ENCODE measurements at regions not wholly inside any gene's neighbourhood (a gene's known extent, or its start where the extent isn't known, plus 50 kb on each side); places are given as distances from the start of the nearest gene placed in this dataset.

DNA sequence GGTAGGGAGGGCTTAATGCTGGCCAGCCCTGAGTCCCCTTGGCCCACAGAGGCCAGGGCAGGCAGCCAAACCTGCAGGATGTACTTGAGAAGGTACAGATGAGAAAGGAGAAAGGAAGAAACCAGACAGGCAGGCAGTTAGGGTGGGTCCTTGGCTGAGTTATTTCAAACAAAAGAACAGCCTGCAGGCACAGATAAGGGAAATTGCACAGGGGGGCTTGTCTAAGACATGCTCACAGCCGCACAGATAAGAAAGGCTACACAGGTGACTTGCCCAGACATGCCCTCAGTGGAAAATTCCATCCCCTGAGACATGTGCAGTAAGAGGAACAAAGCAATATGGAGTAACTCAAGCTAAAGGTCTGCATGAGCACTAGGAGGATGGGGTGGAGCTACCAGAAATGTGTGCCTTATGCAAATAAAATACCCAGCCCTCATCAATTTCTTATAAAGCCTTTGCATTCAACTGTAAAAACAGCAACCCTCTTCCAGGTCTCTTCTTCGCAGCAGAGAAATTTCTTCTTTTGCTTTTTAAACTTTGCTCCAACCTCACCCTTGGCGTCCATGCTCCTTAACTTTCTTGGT, 158.2 kb upstream of the RGS6 start:
- H3K4me3 ChIP-seq, result no peak overlapping the region
- no peak overlapping the region for H3K27ac ChIP-seq (ENCODE audit: low read depth in 1 of 2, low read length in 1 of 2)
- 81 to 87% methylated on average over 3 of the region's 3 CpGs for WGBS, 2 donors
- DNase-seq (no peak), ATAC-seq (ENCODE audit: insufficient read depth, low FRiP score) (no peak)
- H3K36me3 ChIP-seq (ENCODE audit: control insufficient read depth in 4 of 4, insufficient read depth in 4 of 4, low read length in 4 of 4), result no peaks in the 10 kb centered on the region
- peaks cover 0 to 10% (median 0%) of the 10 kb centered on the region in 4 donors for H3K9me3 ChIP-seq (ENCODE audit: control insufficient read depth in 4 of 4, insufficient read depth in 3 of 4, low read length in 3 of 4)
- no peaks in the 10 kb centered on the region for H3K27me3 ChIP-seq (ENCODE audit: control insufficient read depth in 3 of 3, insufficient read depth in 3 of 3, low read length in 2 of 3)
- H3K4me1 ChIP-seq (ENCODE audit: control insufficient read depth in 5 of 5, insufficient read depth in 5 of 5, low read length in 5 of 5), result peaks cover 0 to 2% (median 0%) of the 10 kb centered on the region in 5 donors
- no peak overlapping the region for H3K9ac ChIP-seq (ENCODE audit: insufficient read depth in 1 of 2, low read length in 2 of 2)
- TF ChIP-seq, protein P1, sequence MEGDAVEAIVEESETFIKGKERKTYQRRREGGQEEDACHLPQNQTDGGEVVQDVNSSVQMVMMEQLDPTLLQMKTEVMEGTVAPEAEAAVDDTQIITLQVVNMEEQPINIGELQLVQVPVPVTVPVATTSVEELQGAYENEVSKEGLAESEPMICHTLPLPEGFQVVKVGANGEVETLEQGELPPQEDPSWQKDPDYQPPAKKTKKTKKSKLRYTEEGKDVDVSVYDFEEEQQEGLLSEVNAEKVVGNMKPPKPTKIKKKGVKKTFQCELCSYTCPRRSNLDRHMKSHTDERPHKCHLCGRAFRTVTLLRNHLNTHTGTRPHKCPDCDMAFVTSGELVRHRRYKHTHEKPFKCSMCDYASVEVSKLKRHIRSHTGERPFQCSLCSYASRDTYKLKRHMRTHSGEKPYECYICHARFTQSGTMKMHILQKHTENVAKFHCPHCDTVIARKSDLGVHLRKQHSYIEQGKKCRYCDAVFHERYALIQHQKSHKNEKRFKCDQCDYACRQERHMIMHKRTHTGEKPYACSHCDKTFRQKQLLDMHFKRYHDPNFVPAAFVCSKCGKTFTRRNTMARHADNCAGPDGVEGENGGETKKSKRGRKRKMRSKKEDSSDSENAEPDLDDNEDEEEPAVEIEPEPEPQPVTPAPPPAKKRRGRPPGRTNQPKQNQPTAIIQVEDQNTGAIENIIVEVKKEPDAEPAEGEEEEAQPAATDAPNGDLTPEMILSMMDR (IDR thresholded peaks at IDR 0.05; ENCODE audit: control extremely low read depth, extremely low read depth), result no peak

DNA sequence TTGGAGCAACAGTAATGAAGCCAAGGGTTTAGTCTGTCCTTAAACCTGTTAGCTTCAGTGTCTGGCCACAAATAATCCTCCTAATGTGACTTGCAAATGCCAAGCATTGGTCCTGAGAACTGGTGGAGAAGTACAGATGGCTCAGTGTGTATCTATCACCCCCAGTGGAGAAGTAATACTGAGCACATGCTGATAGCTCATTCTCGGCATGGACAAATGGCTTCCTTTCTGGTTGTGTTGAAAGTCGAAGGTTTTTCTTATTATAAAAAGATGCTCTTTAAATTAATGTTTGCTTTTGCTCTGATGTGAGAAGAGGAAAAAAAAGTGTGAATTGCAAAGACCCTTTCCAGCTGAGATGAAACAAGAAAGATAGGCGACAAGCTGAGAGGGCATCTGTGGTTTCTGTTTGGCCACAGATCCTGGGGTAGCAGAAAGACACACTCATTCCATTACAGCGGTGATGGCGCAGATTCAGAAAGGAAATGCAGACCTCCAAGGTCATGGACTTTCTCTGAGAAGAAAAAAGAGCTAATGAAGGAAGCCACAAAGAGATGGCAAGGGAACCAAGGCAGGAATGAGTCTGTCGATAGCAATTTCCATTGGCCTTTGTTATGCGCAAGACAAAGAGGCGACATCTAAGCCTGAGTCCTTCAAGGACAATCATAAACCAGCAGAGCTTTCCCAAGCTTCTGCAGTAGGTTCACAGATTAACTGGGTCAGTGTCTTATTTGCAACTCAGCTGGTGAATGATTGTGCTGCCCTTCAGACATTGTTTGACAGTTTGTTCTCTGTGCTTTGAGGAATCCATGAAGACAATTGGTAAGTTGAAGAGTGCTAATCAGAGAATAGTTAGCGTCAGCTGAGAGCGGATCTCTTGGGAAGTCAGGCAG, 155.5 kb upstream of the RGS6 start:
- Histone ChIP-seq H3K9me3 (ENCODE audit: control insufficient read depth in 4 of 4, insufficient read depth in 3 of 4, low read length in 3 of 4) (peaks cover 0 to 12% (median 0%) of the 10 kb centered on the region in 4 donors), H3K27me3 (ENCODE audit: control insufficient read depth in 3 of 3, insufficient read depth in 3 of 3, low read length in 2 of 3) (no peaks in the 10 kb centered on the region), H3K27ac (ENCODE audit: low read depth in 1 of 2, low read length in 1 of 2) (peak overlapping the region in 1 of 2 donors; percentile 28), H3K9ac (ENCODE audit: insufficient read depth in 1 of 2, low read length in 2 of 2) (no peak overlapping the region), H3K4me3 (no peak overlapping the region), H3K4me1 (ENCODE audit: control insufficient read depth in 5 of 5, insufficient read depth in 5 of 5, low read length in 5 of 5) (peaks cover 0 to 2% (median 0%) of the 10 kb centered on the region in 5 donors), H3K36me3 (ENCODE audit: control insufficient read depth in 4 of 4, insufficient read depth in 4 of 4, low read length in 4 of 4) (no peaks in the 10 kb centered on the region)
- whole genome bisulfite sequencing, 2 donors, result 52 to 57% methylated on average over 10 of the region's 10 CpGs
- ATAC-seq (ENCODE audit: insufficient read depth, low FRiP score) (no peak), DNase-seq (no peak)
- TF ChIP-seq, protein P1 (IDR thresholded peaks at IDR 0.05; ENCODE audit: control extremely low read depth, extremely low read depth), result no peak

DNA sequence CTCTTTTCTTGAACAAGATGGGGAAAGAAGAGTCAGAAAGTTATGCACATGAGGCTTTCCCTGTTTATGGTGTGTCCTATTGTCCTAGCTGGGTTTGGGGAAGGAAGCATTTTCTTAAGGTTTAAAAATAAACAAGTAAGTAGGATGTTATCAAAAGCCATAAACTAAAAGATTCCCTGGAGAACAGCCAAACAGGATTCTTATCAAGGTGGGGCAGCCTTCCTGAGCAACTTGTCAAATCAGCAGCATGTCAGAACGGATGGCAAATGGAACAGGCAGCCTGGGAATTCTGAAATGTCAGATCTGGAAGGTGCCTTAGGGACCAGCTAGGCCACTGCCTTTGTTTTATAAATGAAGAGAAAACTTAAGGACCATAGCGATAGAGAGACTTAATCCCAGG, 152.2 kb upstream of the RGS6 start:
- ATAC-seq (ENCODE audit: insufficient read depth, low FRiP score), result no peak
- no peak overlapping the region for H3K9ac ChIP-seq (ENCODE audit: insufficient read depth in 1 of 2, low read length in 2 of 2)
- no peaks in the 10 kb centered on the region for H3K27me3 ChIP-seq (ENCODE audit: control insufficient read depth in 3 of 3, insufficient read depth in 3 of 3, low read length in 2 of 3)
- H3K9me3 ChIP-seq (ENCODE audit: control insufficient read depth in 4 of 4, insufficient read depth in 3 of 4, low read length in 3 of 4), result peaks cover 0 to 2% (median 0%) of the 10 kb centered on the region in 4 donors
- peak in 2 of 3 donors; percentile 31 to 67 for DNase-seq
- 55 to 60% methylated on average over 2 of the region's 2 CpGs for WGBS, 2 donors
- no peak overlapping the region for H3K27ac ChIP-seq (ENCODE audit: low read depth in 1 of 2, low read length in 1 of 2)
- no peak overlapping the region for H3K4me3 ChIP-seq
- H3K4me1 ChIP-seq (ENCODE audit: control insufficient read depth in 5 of 5, insufficient read depth in 5 of 5, low read length in 5 of 5), result no peaks in the 10 kb centered on the region
- TF ChIP-seq, protein P1 (IDR thresholded peaks at IDR 0.05; ENCODE audit: control extremely low read depth, extremely low read depth), result no peak
- no peaks in the 10 kb centered on the region for H3K36me3 ChIP-seq (ENCODE audit: control insufficient read depth in 4 of 4, insufficient read depth in 4 of 4, low read length in 4 of 4)

All from lung (tissue), 11 donors.